DND-41 (cell line): ENCODE measurements at regions not wholly inside any gene's neighbourhood (a gene's known extent, or its start where the extent isn't known, plus 50 kb on each side); places are given as distances from the start of the nearest gene placed in this dataset.

ENCODE experiments used
- CTCF ChIP-seq: IDR thresholded peaks from 2 replicates; pipeline ENCODE4 v1.5.1; 2012; ENCODE audit warnings: borderline replicate concordance, low read length, moderate library complexity, mild to moderate bottlenecking; ENCODE audit not compliant: poor library complexity, severe bottlenecking; ENCODE audit errors: extremely low read depth
- EZH2 ChIP-seq: IDR thresholded peaks from 3 replicates; pipeline ENCODE4 v1.6.1; 2012; ENCODE audit warnings: borderline replicate concordance, low read depth, mild to moderate bottlenecking, moderate library complexity, low read length, inconsistent platforms; ENCODE audit not compliant: severe bottlenecking

- no peak for TF ChIP-seq CTCF
- no peak for TF ChIP-seq EZH2
These were observed 166.6 kb upstream of the PKDCC start for GRCh38 chr2:41881249-41881648.
